Type B pancreatic cell (in vitro differentiated cells): ENCODE measurements at regions not wholly inside any gene's neighbourhood (a gene's known extent, or its start where the extent isn't known, plus 50 kb on each side); places are given as distances from the start of the nearest gene placed in this dataset.
"Not testable (repeated sequence)": the region's sequence is repeated elsewhere in the genome, so short reads cannot be mapped to it uniquely, and the experiment has no call there.

ENCODE experiments used
- DNase-seq: peaks from one replicate; pipeline ENCODE4 v3.0.0; 2021; ENCODE audit warnings: mixed read lengths; ENCODE audit not compliant: unreplicated experiment; ENCODE audit errors: extremely low spot score
- H3K27ac Mint-ChIP-seq: 2 replicates; pipeline ENCODE4 v1.8.0; 2021; ENCODE audit warnings: mild to moderate bottlenecking, mixed read lengths
- H3K27me3 Mint-ChIP-seq: 2 replicates; pipeline ENCODE4 v1.8.0; 2021; ENCODE audit warnings: mixed read lengths
- H3K36me3 Mint-ChIP-seq: 2 replicates; pipeline ENCODE4 v1.8.0; 2021; ENCODE audit warnings: mixed read lengths
- H3K4me1 Mint-ChIP-seq: one replicate; pipeline ENCODE4 v1.8.0; 2021; ENCODE audit warnings: mixed read lengths; ENCODE audit not compliant: unreplicated experiment
- H3K4me3 Mint-ChIP-seq: 2 replicates; pipeline ENCODE4 v1.8.0; 2021; ENCODE audit warnings: mild to moderate bottlenecking, mixed read lengths
- H3K9me3 Mint-ChIP-seq: 2 replicates; pipeline ENCODE4 v1.8.0; 2021; ENCODE audit warnings: mixed read lengths
- TF ChIP-seq, protein P1 (sequence below): fragments of 200-600 bp; sonication (generic); conservative IDR thresholded peaks from 2 replicates; pipeline ENCODE4 v1.5.0; 2021; ENCODE audit warnings: antibody characterized with exemption, mild to moderate bottlenecking

DNA sequence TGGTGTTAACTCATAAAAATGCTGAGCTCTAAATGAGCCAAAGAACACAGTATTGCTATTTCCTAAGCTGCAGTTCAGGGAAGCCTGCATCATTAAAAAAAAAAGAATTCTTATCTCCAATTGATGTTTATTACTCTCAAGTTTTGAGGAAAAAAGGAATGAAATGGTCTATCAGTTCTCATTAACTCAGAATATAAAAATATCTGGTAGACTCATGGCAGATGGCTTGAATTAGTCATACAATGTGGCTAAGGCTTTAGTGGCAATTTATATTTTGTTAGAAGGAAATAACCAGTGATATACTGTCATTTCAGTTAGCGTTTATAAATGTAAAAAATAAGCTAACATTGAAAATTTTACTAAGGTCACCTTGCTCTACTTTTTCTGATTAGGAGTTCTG, 1403.4 kb upstream of the C9orf72 start:
- TF ChIP-seq, protein P1, sequence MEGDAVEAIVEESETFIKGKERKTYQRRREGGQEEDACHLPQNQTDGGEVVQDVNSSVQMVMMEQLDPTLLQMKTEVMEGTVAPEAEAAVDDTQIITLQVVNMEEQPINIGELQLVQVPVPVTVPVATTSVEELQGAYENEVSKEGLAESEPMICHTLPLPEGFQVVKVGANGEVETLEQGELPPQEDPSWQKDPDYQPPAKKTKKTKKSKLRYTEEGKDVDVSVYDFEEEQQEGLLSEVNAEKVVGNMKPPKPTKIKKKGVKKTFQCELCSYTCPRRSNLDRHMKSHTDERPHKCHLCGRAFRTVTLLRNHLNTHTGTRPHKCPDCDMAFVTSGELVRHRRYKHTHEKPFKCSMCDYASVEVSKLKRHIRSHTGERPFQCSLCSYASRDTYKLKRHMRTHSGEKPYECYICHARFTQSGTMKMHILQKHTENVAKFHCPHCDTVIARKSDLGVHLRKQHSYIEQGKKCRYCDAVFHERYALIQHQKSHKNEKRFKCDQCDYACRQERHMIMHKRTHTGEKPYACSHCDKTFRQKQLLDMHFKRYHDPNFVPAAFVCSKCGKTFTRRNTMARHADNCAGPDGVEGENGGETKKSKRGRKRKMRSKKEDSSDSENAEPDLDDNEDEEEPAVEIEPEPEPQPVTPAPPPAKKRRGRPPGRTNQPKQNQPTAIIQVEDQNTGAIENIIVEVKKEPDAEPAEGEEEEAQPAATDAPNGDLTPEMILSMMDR: no peak
- Mint-ChIP-seq H3K27ac (no peak overlapping the region), H3K4me3 (no peak overlapping the region), H3K4me1 (no peaks in the 10 kb centered on the region), H3K27me3 (no peaks in the 10 kb centered on the region), H3K36me3 (no peaks in the 10 kb centered on the region), H3K9me3 (peaks cover 8% of the 10 kb centered on the region)
- DNase-seq: no peak

DNA sequence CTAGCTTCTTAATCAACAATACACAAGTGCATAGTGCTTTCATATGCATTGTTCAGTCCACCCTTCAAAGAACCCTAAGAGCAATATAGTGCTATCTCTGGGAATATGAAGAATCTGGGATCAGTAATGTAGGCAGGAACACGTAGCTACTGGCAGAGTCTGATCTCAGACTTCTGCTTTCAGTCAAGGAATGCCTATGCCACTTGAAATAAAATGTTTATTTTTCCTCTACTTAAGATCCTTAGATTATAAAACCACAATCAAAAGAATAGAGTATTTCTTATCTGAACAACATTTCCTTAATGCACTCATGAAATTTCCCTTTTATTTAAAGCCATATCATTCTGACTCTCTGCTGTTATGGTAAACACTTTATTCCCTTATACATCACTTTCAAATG, 1407.8 kb upstream of the C9orf72 start:
- Mint-ChIP-seq H3K4me1 (no peaks in the 10 kb centered on the region), H3K9me3 (no peaks in the 10 kb centered on the region), H3K4me3 (no peak overlapping the region), H3K36me3 (no peaks in the 10 kb centered on the region), H3K27me3 (no peaks in the 10 kb centered on the region), H3K27ac (no peak overlapping the region)
- DNase-seq: no peak
- TF ChIP-seq, protein P1: no peak

DNA sequence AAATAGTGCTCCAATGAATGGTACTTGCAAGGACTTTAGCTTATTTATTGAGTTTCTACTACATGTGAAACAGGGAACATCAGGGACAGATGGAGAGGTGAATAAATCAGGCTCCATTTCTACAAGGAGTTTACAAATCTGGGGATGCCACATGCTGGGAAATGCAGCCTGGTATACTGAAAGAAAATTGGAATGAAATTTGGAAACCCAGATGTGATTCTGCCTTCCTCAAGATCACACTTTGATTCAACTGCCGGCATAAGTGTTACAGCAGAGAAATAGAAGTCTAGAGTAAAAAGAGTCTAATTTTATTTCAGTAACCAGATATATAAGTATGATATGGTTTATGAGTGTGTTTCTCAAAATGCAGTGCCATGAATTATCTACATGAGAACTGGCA, 1408.4 kb upstream of the C9orf72 start:
- no peak for DNase-seq
- Mint-ChIP-seq H3K4me1 (no peaks in the 10 kb centered on the region), H3K4me3 (no peak overlapping the region), H3K9me3 (no peaks in the 10 kb centered on the region), H3K36me3 (no peaks in the 10 kb centered on the region), H3K27me3 (no peaks in the 10 kb centered on the region), H3K27ac (no peak overlapping the region)
- TF ChIP-seq, protein P1: no peak

DNA sequence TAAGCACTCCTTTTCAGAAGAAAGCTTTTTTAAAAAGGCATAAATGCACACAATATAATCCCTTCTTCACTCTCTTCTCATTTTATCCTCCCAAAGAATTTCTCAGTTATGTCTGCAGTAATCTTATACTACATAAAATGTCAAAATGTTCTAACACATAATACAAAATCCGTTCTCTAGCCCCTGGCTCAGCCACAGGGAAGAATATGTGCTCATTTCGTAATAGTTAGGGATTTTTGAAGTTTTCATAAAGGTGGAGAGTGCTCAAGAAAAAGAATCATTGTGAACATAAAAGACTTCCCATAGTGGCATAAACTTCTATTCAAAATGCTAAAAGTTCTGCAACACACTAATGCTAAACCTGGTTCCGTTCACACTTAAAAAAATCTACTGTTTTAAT, 1410.7 kb upstream of the C9orf72 start:
- H3K9me3 Mint-ChIP-seq: no peaks in the 10 kb centered on the region
- H3K4me3 Mint-ChIP-seq: no peak overlapping the region
- no peak overlapping the region for H3K27ac Mint-ChIP-seq
- no peaks in the 10 kb centered on the region for H3K36me3 Mint-ChIP-seq
- no peaks in the 10 kb centered on the region for H3K27me3 Mint-ChIP-seq
- DNase-seq: no peak
- TF ChIP-seq, protein P1: no peak
- no peaks in the 10 kb centered on the region for H3K4me1 Mint-ChIP-seq

DNA sequence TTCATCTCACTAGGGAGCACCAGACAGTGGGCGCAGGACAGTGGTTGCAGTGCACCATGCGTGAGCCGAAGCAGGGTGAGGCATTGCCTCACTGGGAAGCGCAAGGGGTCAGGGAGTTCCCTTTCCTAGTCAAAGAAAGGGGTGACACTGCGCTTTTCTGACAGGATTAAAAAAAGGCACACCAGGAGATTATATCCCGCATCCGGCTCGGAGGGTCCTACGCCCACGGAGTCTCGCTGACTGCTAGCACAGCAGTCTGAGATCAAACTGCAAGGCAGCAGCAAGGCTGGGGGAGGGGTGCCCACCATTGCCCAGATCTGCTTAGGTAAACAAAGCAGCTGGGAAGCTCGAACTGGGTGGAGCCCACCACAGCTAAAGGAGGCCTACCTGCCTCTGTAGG, 1416.7 kb upstream of the C9orf72 start:
- not testable (repeated sequence) for H3K27me3 Mint-ChIP-seq, H3K4me1 Mint-ChIP-seq, H3K27ac Mint-ChIP-seq, H3K4me3 Mint-ChIP-seq, DNase-seq, H3K9me3 Mint-ChIP-seq, H3K36me3 Mint-ChIP-seq

DNA sequence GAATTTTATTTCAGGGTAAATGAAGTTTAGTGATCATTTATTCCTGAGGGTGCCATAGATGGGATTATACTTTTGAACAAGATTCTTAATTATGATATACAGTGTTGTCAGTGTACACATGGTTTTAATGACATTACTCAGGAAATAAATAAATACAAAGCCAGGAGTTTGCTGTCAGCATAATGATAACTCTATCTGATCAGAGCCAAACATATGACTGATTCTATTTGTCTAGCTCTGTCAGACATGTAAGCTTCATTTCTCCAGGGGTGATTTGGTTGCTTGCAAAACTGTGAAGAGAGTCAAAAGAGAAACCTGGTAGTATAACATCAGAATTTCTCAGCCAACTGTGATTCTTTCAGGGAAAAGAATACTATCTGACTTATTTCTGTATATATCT, 1425.8 kb upstream of the C9orf72 start:
- Mint-ChIP-seq H3K36me3 (no peaks in the 10 kb centered on the region), H3K9me3 (no peaks in the 10 kb centered on the region), H3K27me3 (no peaks in the 10 kb centered on the region), H3K27ac (no peak overlapping the region), H3K4me1 (no peaks in the 10 kb centered on the region), H3K4me3 (no peak overlapping the region)
- DNase-seq: no peak
- TF ChIP-seq, protein P1: no peak
